ENCODE measurements at regions not wholly inside any gene's neighbourhood (a gene's known extent, or its start where the extent isn't known, plus 50 kb on each side); places are given as distances from the start of the nearest gene placed in this dataset.

DNA sequence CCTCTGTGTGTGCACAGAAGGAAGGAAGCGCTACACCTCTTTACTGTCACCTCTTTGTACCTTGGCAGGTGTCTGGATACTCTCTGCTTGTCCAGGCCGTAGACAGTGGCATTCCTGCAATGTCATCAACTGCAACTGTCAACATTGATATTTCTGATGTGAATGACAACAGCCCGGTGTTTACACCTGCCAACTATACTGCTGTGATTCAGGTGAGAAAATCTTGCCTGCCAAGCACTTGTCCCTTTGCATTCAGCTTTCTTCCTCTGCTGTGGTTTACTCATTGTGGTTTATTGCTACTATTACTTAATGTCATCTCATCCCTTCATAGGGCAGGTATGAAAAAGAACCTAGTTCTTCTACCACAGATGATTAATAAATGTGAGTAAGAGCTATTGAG is 131.9 kb upstream of the MTNR1B start:
- H3K4me3 ChIP-seq, result no peak overlapping the region
- ATAC-seq (ENCODE audit: low FRiP score in 2 of 2) (no peak), DNase-seq (no peak)
- no peak overlapping the region for H3K27ac ChIP-seq
- no peaks in the 10 kb centered on the region for H3K4me1 ChIP-seq
- no peaks in the 10 kb centered on the region for H3K36me3 ChIP-seq
- no peaks in the 10 kb centered on the region for H3K27me3 ChIP-seq
- no peaks in the 10 kb centered on the region for H3K9me3 ChIP-seq
- WGBS, 2 donors, result 78 to 81% methylated on average over 3 of the region's 3 CpGs
- TF ChIP-seq, protein P1, sequence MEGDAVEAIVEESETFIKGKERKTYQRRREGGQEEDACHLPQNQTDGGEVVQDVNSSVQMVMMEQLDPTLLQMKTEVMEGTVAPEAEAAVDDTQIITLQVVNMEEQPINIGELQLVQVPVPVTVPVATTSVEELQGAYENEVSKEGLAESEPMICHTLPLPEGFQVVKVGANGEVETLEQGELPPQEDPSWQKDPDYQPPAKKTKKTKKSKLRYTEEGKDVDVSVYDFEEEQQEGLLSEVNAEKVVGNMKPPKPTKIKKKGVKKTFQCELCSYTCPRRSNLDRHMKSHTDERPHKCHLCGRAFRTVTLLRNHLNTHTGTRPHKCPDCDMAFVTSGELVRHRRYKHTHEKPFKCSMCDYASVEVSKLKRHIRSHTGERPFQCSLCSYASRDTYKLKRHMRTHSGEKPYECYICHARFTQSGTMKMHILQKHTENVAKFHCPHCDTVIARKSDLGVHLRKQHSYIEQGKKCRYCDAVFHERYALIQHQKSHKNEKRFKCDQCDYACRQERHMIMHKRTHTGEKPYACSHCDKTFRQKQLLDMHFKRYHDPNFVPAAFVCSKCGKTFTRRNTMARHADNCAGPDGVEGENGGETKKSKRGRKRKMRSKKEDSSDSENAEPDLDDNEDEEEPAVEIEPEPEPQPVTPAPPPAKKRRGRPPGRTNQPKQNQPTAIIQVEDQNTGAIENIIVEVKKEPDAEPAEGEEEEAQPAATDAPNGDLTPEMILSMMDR (IDR thresholded peaks at IDR 0.05), result no peak
- TF ChIP-seq EP300 (IDR thresholded peaks at IDR 0.05) (no peak), POLR2AphosphoS5 (IDR thresholded peaks at IDR 0.05) (no peak), POLR2A (IDR thresholded peaks at IDR 0.05) (no peak)

DNA sequence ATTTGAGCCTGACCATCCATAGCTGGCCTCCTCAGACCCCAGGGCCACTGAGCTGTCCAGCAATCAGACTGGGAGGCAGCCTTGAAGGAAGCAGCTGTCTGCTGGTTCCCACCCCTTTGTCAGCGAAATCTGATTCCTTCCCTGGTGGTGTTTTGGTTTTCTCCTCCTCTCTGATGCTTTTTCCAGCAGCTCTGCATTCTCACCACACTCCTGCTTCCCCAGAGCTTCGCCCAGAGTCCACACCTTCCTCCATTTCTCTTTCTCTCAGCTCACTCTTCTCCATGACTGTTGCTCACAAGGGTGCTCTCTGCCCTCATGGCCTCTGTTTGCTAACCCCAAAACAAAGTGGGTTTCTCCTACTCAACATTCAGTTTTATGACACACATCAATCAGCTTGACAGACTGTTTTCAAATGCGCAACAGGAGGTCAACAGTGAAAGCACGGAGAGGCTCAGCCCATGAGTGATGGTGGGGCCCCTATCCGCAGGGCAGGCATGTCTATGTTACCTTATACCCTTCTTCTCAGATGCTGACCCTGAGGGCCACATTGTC is 130.6 kb upstream of the MTNR1B start:
- 72 to 81% methylated on average over 5 of the region's 5 CpGs for WGBS, 2 donors
- no peaks in the 10 kb centered on the region for H3K36me3 ChIP-seq
- no peak overlapping the region for H3K27ac ChIP-seq
- no peaks in the 10 kb centered on the region for H3K27me3 ChIP-seq
- H3K4me3 ChIP-seq, result no peak overlapping the region
- no peaks in the 10 kb centered on the region for H3K9me3 ChIP-seq
- ATAC-seq (ENCODE audit: low FRiP score in 2 of 2) (no peak), DNase-seq (no peak)
- H3K4me1 ChIP-seq, result no peaks in the 10 kb centered on the region
- TF ChIP-seq POLR2A (IDR thresholded peaks at IDR 0.05), result no peak

DNA sequence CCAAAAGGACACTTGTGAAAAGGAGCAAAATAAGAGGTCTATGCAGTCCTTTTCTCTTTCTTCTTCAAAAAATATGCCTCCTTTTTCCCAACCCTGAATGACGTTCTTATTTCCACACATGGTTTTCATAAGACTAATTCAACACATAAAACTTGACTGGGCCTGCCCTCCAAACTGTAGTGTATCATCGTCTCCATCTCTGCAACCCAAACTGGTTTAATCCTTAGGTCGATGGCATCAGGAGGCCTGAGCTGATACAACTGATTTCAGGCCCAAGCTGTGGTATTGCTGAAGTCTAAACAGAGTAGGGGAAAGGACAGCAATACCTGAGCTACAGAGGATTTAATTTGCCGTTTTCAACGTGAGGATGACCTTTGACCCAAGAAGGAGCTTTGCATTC is 130.0 kb upstream of the MTNR1B start:
- no peak overlapping the region for H3K27ac ChIP-seq
- H3K4me3 ChIP-seq, result no peak overlapping the region
- WGBS, 2 donors, result 86 to 91% methylated on average over 5 of the region's 5 CpGs
- H3K27me3 ChIP-seq, result no peaks in the 10 kb centered on the region
- no peak for ATAC-seq (ENCODE audit: low FRiP score in 2 of 2)
- no peaks in the 10 kb centered on the region for H3K36me3 ChIP-seq
- no peak for DNase-seq
- no peaks in the 10 kb centered on the region for H3K4me1 ChIP-seq
- no peaks in the 10 kb centered on the region for H3K9me3 ChIP-seq
- TF ChIP-seq EP300 (IDR thresholded peaks at IDR 0.05) (no peak), POLR2AphosphoS5 (IDR thresholded peaks at IDR 0.05) (no peak), POLR2A (IDR thresholded peaks at IDR 0.05) (no peak)
- TF ChIP-seq, protein P1 (IDR thresholded peaks at IDR 0.05), result no peak

DNA sequence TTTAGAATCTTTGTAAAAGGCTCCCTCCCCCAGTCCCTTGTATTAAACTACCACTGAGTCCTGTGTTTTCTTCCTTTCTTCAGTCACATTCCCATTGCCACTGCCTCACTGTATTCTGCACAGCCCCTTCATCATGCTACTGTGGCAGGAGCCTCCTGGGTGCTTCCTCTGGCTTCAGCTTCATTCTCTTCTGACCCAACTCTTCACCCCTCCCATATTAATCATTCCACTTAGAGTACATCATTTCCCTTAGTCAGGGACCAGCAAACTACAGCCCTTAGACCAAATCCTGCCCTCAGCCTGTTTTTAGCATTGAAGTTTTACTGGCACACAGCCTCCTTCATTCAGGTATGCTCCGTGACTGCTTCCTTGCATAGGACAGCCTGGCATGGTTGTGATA is 127.7 kb upstream of the MTNR1B start:
- DNase-seq (no peak), ATAC-seq (ENCODE audit: low FRiP score in 2 of 2) (no peak)
- Histone ChIP-seq H3K9me3 (no peaks in the 10 kb centered on the region), H3K4me3 (no peak overlapping the region), H3K27me3 (no peaks in the 10 kb centered on the region), H3K36me3 (no peaks in the 10 kb centered on the region), H3K27ac (no peak overlapping the region), H3K4me1 (no peaks in the 10 kb centered on the region)
- WGBS, 2 donors, result 88 to 100% methylated on average over 1 of the region's 1 CpG
- TF ChIP-seq POLR2AphosphoS5 (IDR thresholded peaks at IDR 0.05) (no peak), POLR2A (IDR thresholded peaks at IDR 0.05) (no peak), EP300 (IDR thresholded peaks at IDR 0.05) (no peak)
- TF ChIP-seq, protein P1 (IDR thresholded peaks at IDR 0.05), result no peak

DNA sequence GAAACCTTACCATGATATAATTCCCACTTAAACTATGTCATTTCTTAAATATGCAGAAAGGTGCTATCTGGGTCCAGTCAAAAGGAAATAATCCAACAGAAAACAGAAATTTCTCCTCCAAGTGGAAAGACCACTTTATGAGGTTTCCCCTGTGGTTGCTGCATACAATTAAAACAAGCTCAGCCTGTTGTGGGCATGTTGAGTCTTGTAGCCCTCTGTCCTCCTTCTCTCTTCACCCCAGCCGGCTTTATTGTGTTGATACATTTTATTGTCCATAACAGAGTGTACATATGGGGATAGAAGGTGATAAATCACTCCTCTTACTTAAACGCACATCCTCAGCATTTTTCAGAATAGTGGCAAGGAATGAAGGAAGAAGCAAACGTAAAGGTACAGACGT is 126.0 kb upstream of the MTNR1B start:
- no peaks in the 10 kb centered on the region for H3K36me3 ChIP-seq
- WGBS, 2 donors, result 79 to 85% methylated on average over 4 of the region's 4 CpGs
- no peaks in the 10 kb centered on the region for H3K9me3 ChIP-seq
- DNase-seq (no peak), ATAC-seq (ENCODE audit: low FRiP score in 2 of 2) (no peak)
- no peak overlapping the region for H3K27ac ChIP-seq
- no peak for TF ChIP-seq POLR2A (IDR thresholded peaks at IDR 0.05)
- TF ChIP-seq, protein P1 (IDR thresholded peaks at IDR 0.05), result no peak
- no peak for TF ChIP-seq EP300 (IDR thresholded peaks at IDR 0.05)
- no peak for TF ChIP-seq POLR2AphosphoS5 (IDR thresholded peaks at IDR 0.05)
- H3K4me1 ChIP-seq, result no peaks in the 10 kb centered on the region
- H3K27me3 ChIP-seq, result no peaks in the 10 kb centered on the region
- no peak overlapping the region for H3K4me3 ChIP-seq

Measured in upper lobe of left lung (tissue), 6 donors.